Right hindlimb (tissue), 1 donor: ENCODE measurements at regions not wholly inside any gene's neighbourhood (a gene's known extent, or its start where the extent isn't known, plus 50 kb on each side); places are given as distances from the start of the nearest gene placed in this dataset.
A peak's percentile ranks its signal among the peaks of the same experiment; 100 is the strongest.
"Not testable (repeated sequence)": the region's sequence is repeated elsewhere in the genome, so short reads cannot be mapped to it uniquely, and the experiment has no call there.

Experiments used
- DNase-seq: peaks from one replicate; pipeline ENCODE4 v3.0.0-alpha.2; 2018

DNA sequence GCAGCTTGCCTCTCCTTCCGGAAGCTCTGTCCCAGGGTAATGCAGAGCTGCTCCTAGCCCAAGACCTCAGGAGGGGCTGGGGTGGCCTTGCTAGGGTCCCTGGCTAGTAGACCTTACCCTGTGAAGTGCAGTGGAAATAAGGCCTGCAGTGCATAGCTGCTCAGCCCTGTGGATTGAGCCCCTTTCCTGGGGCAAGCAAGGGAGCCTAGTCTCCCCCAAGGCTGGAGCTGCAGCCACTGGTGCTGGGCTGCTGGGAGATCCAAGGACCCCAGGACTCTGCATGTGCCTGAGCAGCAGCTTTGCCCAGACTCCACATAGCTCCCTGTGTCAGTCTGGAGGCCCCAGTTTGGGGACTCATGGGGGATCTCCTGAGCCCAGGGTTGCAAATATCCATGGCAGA is 57.9 kb downstream of the FANCF start:
- no peak for DNase-seq

GRCh38 chr11:22566293-22566692 is 59.3 kb downstream of the FANCF start:
- DNase-seq, result no peak

GRCh38 chr11:22561283-22561682 is 64.3 kb downstream of the FANCF start:
- DNase-seq, result no peak

GRCh38 chr11:22559416-22559815 is 66.2 kb downstream of the FANCF start:
- no peak for DNase-seq

DNA sequence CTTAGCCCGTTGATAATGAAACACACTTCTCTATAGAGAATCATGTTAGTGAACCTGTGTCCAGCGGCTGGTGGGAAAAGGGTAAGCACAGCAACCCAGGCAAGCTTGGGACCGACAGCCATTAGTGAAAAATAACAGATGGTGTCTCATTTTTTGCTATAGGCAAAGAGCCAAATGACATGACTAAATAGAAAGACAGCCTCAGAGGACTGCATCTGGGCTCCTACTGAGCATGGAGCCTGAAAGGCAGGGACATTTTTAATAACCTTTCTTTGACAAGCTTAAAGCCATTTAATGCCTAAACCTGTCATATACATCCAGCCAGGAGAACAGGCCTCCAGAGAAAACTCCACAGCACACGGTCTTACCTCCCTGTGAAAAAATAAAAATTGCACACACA is 67.0 kb downstream of the FANCF start:
- DNase-seq, result no peak

GRCh38 chr11:22556381-22556780 is 69.2 kb downstream of the FANCF start:
- no peak for DNase-seq

- DNase-seq, result no peak
Observed at GRCh38 chr11:22555881-22556280, 69.7 kb downstream of the FANCF start.

GRCh38 chr11:22554221-22554620 is 71.4 kb downstream of the FANCF start:
- DNase-seq, result no peak

GRCh38 chr11:22552885-22553284 is 72.7 kb downstream of the FANCF start:
- no peak for DNase-seq

GRCh38 chr11:22546746-22547145 is 78.9 kb downstream of the FANCF start:
- DNase-seq, result no peak

GRCh38 chr11:22543261-22543660 is 82.4 kb downstream of the FANCF start:
- peak; percentile 30 for DNase-seq

- DNase-seq, result no peak
Observed at GRCh38 chr11:22539821-22540256, 85.8 kb downstream of the FANCF start.

DNA sequence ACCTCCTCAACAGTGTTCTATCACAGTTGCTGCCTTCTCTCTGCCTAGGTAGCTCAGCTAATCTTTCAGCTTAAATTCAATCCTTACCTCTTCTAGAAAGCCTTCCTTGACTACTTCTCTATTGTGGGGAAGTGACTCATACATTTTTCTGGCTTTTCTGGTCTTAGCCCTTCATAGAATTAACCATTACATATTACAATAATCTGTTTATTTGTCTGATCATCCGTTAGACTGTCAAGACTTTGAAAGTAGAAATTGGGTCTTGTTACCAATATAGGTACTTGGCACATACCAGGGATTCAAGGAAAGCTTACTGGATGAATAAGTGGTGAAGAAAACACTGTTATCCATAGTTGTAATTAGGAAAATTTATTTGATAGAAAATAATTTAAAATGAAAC is 89.6 kb downstream of the FANCF start:
- DNase-seq, result no peak

GRCh38 chr11:22528612-22529429 is 96.8 kb downstream of the FANCF start:
- DNase-seq, result not testable (repeated sequence)

GRCh38 chr11:22522225-22522624 is 103.4 kb downstream of the FANCF start:
- no peak for DNase-seq

GRCh38 chr11:22521226-22521625 is 104.4 kb downstream of the FANCF start:
- no peak for DNase-seq

DNA sequence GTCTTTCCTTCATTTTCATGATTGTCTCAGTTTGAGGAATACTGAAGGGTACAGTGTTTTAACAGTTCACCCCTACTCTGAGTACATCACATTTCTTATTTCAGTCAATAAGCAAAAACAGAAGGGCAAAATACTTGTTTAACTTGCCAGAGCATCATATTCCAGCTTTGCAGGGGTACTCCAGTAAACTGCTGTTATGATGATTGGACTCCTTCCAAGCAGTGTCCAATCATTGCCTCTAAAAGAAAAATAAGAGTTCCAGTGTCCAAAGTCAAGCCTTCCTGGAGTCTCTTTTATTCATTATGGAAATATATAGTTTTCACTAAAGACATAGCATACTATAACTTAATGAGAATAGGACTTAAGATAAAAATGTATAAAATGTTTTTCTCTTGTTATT is 105.1 kb downstream of the FANCF start:
- DNase-seq, result no peak

DNA sequence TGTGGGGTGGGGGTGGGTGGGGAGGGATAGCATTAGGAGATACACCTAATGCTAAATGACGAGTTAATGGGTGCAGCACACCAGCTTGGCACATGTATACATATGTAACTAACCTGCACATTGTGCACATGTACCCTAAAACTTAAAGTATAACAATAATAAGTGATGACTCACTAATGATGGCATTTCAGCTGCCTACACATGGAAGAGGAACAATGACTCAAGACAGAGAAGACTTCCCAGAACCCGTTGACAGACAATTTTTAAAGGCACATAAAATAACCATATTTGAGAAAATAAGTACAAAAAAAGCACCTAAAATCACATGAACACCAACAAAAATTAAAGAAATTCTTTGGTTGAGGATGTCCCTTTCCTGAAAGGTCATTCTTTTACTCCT is 107.3 kb downstream of the FANCF start:
- not testable (repeated sequence) for DNase-seq

DNA sequence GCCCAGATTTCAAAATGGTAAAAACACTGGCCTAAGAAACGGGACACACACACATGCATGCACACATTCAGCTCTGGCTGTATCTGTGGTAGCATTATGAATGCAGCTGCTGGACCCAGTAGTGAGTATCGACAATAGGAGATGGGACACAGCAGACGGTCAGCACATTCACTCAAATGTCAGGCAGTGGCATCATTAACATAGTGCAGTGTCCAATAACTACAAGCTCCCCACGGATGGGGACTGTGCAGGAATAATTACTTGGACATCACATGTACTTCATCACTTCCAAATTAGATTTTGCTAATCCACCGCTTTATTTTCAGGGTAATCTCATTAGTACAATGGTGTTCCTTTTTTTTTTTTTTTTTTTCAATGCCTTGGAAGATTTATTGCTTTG is 109.5 kb downstream of the FANCF start:
- no peak for DNase-seq

GRCh38 chr11:22512457-22512856 is 113.2 kb downstream of the FANCF start:
- peak; percentile 41 for DNase-seq

- DNase-seq, result no peak
Observed at GRCh38 chr11:22510741-22511140, 114.9 kb downstream of the FANCF start.

DNA sequence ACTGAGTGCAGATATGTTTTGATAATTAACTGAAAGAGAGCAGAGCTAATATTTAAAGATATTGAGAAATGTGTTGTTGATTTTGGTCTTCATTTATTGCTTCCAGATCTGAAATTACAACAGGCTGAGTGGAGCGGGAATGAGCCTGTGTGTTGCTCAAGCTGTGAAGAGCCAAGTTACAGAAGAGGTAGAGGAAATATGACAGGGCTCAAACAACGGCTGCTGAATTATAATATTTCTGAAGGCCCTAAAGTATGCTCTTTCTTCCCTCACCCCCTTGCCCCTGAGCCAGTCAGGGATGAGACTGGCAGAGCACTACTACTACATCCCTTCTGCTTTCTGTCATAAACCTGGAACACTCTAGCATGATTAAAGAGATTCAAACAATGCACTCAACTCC is 115.6 kb downstream of the FANCF start:
- no peak for DNase-seq

DNA sequence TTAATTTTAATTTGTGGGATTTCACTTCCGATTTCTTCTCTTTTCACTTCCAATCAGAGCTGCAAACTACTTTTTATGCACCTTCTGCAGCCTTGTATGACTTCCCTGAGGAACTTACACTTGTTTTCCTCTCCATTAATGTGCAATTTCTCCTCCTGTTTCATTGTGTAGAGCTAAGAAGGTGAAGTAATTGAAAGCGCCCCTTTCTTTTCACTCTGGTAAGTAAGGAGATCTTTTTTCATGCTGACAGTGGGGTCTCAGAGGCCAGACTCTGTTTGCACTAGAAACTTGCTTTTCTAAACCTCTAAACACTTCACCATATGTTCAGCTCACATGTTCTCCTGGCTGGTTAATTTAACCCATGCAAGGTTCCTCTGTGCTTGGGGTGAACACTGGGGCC is 117.0 kb downstream of the FANCF start:
- no peak for DNase-seq

DNA sequence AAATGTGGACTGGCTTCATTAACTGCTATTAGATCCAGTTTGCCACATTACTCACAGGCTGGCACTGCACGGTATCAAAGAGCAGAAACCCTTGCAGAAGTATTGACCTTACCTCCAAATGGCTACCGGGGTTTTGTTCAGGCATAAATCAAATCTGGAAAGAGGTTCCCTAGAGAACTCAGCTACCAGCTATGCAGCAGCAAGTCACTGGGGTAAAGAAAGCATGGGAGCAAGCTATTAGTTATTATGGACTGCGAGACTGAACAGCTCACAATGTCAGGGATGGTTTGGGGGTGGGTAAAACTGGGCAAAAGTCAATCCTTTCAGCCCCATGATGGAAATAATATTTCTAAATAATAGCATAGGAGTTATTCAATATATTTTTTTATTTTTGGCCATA is 128.1 kb downstream of the FANCF start:
- no peak for DNase-seq
